IMR-90 (cell line): ENCODE measurements at regions not wholly inside any gene's neighbourhood (a gene's known extent, or its start where the extent isn't known, plus 50 kb on each side); places are given as distances from the start of the nearest gene placed in this dataset.

Source experiments
- ATAC-seq: fragments of 200-7000 bp; cut with Tn5 transposase; 2 replicates; pipeline ENCODE4 v1.9.1; 2020; ENCODE audit warnings: low read depth, mild to moderate bottlenecking, moderate library complexity
- BruUV-seq: library from RNA; stranded (reverse); fragments of 400-500 nt; replicated peaks from 2 replicates; lab custom pipeline; 2021; lab: Mats Ljungman, UMichigan
- CTCF ChIA-PET: fragments of 300-600 bp; formaldehyde crosslinking; extraction: SDS; loops from one replicate; lab custom pipeline; 2021; ENCODE audit warnings: antibody characterized with exemption; lab: Yijun Ruan, JAX
- POLR2A ChIA-PET: fragments of 300-600 bp; sonication (Branson Sonifier 250); formaldehyde crosslinking; loops from one replicate; lab custom pipeline; 2022; ENCODE audit warnings: antibody characterized with exemption; ENCODE audit not compliant: unreplicated experiment; lab: Charles Lee
- DNase-seq: peaks from one replicate; pipeline ENCODE4 v3.0.0; 2013
- H2AFZ ChIP-seq: replicated peaks from 2 replicates; pipeline ENCODE3; 2013; ENCODE audit warnings: low read length, mild to moderate bottlenecking; ENCODE audit not compliant: poor library complexity
- H2AK5ac ChIP-seq: 2 replicates; pipeline ENCODE4 v1.6.1; 2013; ENCODE audit warnings: low read depth, low read length, inconsistent platforms
- H2AK9ac ChIP-seq: replicated peaks from 2 replicates; pipeline ENCODE3; 2013; ENCODE audit warnings: mild to moderate bottlenecking, low read depth, low read length, moderate library complexity; ENCODE audit not compliant: poor library complexity
- H2BK120ac ChIP-seq: 2 replicates; pipeline ENCODE4 v1.6.1; 2013; ENCODE audit warnings: low read depth, low read length, inconsistent platforms
- H2BK15ac ChIP-seq: 3 replicates; pipeline ENCODE4 v1.6.1; 2013; ENCODE audit warnings: low read depth, low read length, inconsistent platforms
- H2BK20ac ChIP-seq: 2 replicates; pipeline ENCODE4 v1.6.1; 2013; ENCODE audit warnings: low read depth, mild to moderate bottlenecking, inconsistent platforms, low read length, moderate library complexity
- H2BK5ac ChIP-seq: 2 replicates; pipeline ENCODE4 v1.6.1; 2013; ENCODE audit warnings: mild to moderate bottlenecking, low read depth, low read length, inconsistent platforms; ENCODE audit not compliant: poor library complexity, severe bottlenecking
- H3K14ac ChIP-seq: replicated peaks from 2 replicates; pipeline ENCODE4 v1.6.1; 2013; ENCODE audit warnings: low read depth, low read length, inconsistent platforms
- H3K18ac ChIP-seq: 2 replicates; pipeline ENCODE4 v1.6.1; 2013; ENCODE audit warnings: low read depth, low read length, control low read depth
- H3K23ac ChIP-seq: 2 replicates; pipeline ENCODE4 v1.6.1; 2013; ENCODE audit warnings: low read depth, low read length, inconsistent platforms
- H3K27ac ChIP-seq: 2 replicates; pipeline ENCODE4 v1.5.1; 2013; ENCODE audit warnings: mild to moderate bottlenecking, control low read depth, low read length; ENCODE audit not compliant: insufficient read depth
- H3K27me3 ChIP-seq: 2 replicates; pipeline ENCODE4 v1.6.1; 2013; ENCODE audit warnings: low read length; ENCODE audit not compliant: control insufficient read depth, insufficient read depth
- H3K36me3 ChIP-seq: 2 replicates; pipeline ENCODE4 v1.6.1; 2013; ENCODE audit warnings: low read length, mixed read lengths; ENCODE audit not compliant: control insufficient read depth, insufficient read depth
- H3K4ac ChIP-seq: 2 replicates; pipeline ENCODE4 v1.6.1; 2013; ENCODE audit warnings: low read depth, low read length, inconsistent platforms
- H3K4me1 ChIP-seq: 2 replicates; pipeline ENCODE4 v1.6.1; 2013; ENCODE audit warnings: low read length, mixed read lengths; ENCODE audit not compliant: control insufficient read depth, insufficient read depth
- H3K4me2 ChIP-seq: 2 replicates; pipeline ENCODE4 v1.6.1; 2013; ENCODE audit warnings: low read depth, mild to moderate bottlenecking, control low read depth, low read length, moderate library complexity
- H3K4me3 ChIP-seq: 2 replicates; pipeline ENCODE4 v1.5.1; 2013; ENCODE audit warnings: low read depth, mild to moderate bottlenecking, control low read depth, low read length, moderate library complexity; ENCODE audit not compliant: insufficient read depth
- H3K56ac ChIP-seq: 2 replicates; pipeline ENCODE4 v1.6.1; 2013; ENCODE audit warnings: low read length, inconsistent platforms; ENCODE audit not compliant: insufficient read depth; ENCODE audit errors: extremely low read depth
- H3K79me1 ChIP-seq, 2 experiments: 2 replicates each; pipeline ENCODE4 v1.6.1; 2013; ENCODE audit warnings: low read length in 2 of 2, inconsistent platforms in 1 of 2, low read depth in 1 of 2
- H3K9ac ChIP-seq: 2 replicates; pipeline ENCODE4 v1.6.1; 2013; ENCODE audit warnings: low read depth, low read length, control low read depth
- H3K9me1 ChIP-seq: 2 replicates; pipeline ENCODE4 v1.6.1; 2013; ENCODE audit warnings: low read length, inconsistent platforms; ENCODE audit not compliant: insufficient read depth
- H3K9me3 ChIP-seq: 2 replicates; pipeline ENCODE4 v1.6.1; 2013; ENCODE audit warnings: low read length; ENCODE audit not compliant: control insufficient read depth, insufficient read depth
- H4K20me1 ChIP-seq: 2 replicates; pipeline ENCODE4 v1.6.1; 2013; ENCODE audit warnings: low read length, inconsistent platforms; ENCODE audit not compliant: insufficient read depth
- H4K5ac ChIP-seq: 2 replicates; pipeline ENCODE4 v1.6.1; 2013; ENCODE audit warnings: mild to moderate bottlenecking, low read depth, low read length, control low read depth
- H4K8ac ChIP-seq, 2 experiments: 2 replicates each; pipeline ENCODE4 v1.6.1; 2013; ENCODE audit warnings: low read depth in 2 of 2, low read length in 2 of 2, control low read depth in 1 of 2, inconsistent platforms in 1 of 2
- H4K91ac ChIP-seq: 2 replicates; pipeline ENCODE4 v1.6.1; 2013; ENCODE audit warnings: low read depth, low read length, inconsistent platforms; ENCODE audit not compliant: insufficient read depth
- BHLHE40 ChIP-seq: fragments of 150-350 bp; IDR thresholded peaks from 2 replicates; pipeline ENCODE4 v1.6.1; 2016; ENCODE audit warnings: mild to moderate bottlenecking, low read depth, low read length
- CEBPB ChIP-seq: IDR thresholded peaks from 2 replicates; pipeline ENCODE4 v1.6.1; 2012; ENCODE audit warnings: low read depth, low read length, improper control_type of control experiment
- CHD1 ChIP-seq: IDR thresholded peaks from 2 replicates; pipeline ENCODE4 v1.6.1; 2012; ENCODE audit warnings: low read depth, low read length, improper control_type of control experiment
- MAFK ChIP-seq: IDR thresholded peaks from 2 replicates; pipeline ENCODE4 v1.6.1; 2012; ENCODE audit warnings: low read depth, low read length, improper control_type of control experiment
- MXI1 ChIP-seq: IDR thresholded peaks from 2 replicates; pipeline ENCODE4 v1.6.1; 2012; ENCODE audit warnings: low read depth, mild to moderate bottlenecking, low read length, moderate library complexity, borderline replicate concordance
- NFE2L2 ChIP-seq: fragments of 150-350 bp; IDR thresholded peaks from 2 replicates; pipeline ENCODE4 v1.6.1; 2016; ENCODE audit warnings: low read depth, mild to moderate bottlenecking, low read length
- POLR2A ChIP-seq: IDR thresholded peaks from 2 replicates; pipeline ENCODE4 v1.6.1; 2012; ENCODE audit warnings: mild to moderate bottlenecking, low read depth, low read length
- RCOR1 ChIP-seq: IDR thresholded peaks from 2 replicates; pipeline ENCODE4 v1.6.1; 2012; ENCODE audit warnings: mild to moderate bottlenecking, low read length, improper control_type of control experiment; ENCODE audit not compliant: insufficient replicate concordance
- RFX5 ChIP-seq: IDR thresholded peaks from 2 replicates; pipeline ENCODE4 v1.8.0; 2012; ENCODE audit warnings: low read depth, mild to moderate bottlenecking, low read length, moderate library complexity
- WGBS, 2 experiments: methylation state at CpG; one replicate each; pipeline versions ENCODE4 v1.1.5 to v1.1.7; 2013; ENCODE audit warnings: missing lambda C conversion rate in 2 of 2; ENCODE audit not compliant: insufficient read length in 1 of 2; ENCODE audit errors: extremely low coverage in 2 of 2; 5-methylcytosine and 5-hydroxymethylcytosine counted together
- dilution Hi-C: fragments of 300-500 bp; cut with HindIII; formaldehyde crosslinking; loops from one replicate; pipeline ENCODE4 v1.14.3; 2018; ENCODE audit warnings: low sequenced_read_pairs; ENCODE audit not compliant: unreplicated experiment
- in situ Hi-C: fragments of 300-500 bp; cut with MboI; formaldehyde crosslinking; loops from 3 replicates; pipeline ENCODE4 v1.14.3; 2019; ENCODE audit warnings: low sequenced_read_pairs, inconsistent platforms, mixed read lengths
- intact Hi-C: fragments of 100-400 bp; cut with micrococcal nuclease; formaldehyde crosslinking; loops from 2 replicates; pipeline ENCODE4 v1.10.0; 2022

- Histone ChIP-seq H2BK15ac (peak overlapping the region; percentile 96; the same call in 2 of the 3 replicates), H3K23ac (peak overlapping the region; percentile 17; the same call in 1 of the 2 replicates), H2BK120ac (peak overlapping the region; percentile 81), H2AK9ac (no peak overlapping the region), H3K79me1 (no peaks in the 10 kb centered on the region), H2BK20ac (0 out of 2 replicates have a peak overlapping the region, but pooled peaks have one; percentile 73), H3K27me3 (no peaks in the 10 kb centered on the region), H4K91ac (peak overlapping the region; percentile 75), H2BK5ac (peak overlapping the region; percentile 63), H3K56ac (no peak overlapping the region), H3K9me1 (peaks cover 3% of the 10 kb centered on the region), H2AK5ac (no peak overlapping the region), H3K4ac (peak overlapping the region; percentile 21; the same call in 1 of the 2 replicates), H3K9me3 (no peaks in the 10 kb centered on the region), H3K4me2 (0 out of 2 replicates have a peak overlapping the region, but pooled peaks have one; percentile 51), H3K27ac (no peak overlapping the region), H3K36me3 (no peaks in the 10 kb centered on the region), H3K14ac (no peak overlapping the region), H2AFZ (no peak overlapping the region), H4K20me1 (no peaks in the 10 kb centered on the region), H4K5ac (no peak overlapping the region), H3K4me1 (peaks cover 10% of the 10 kb centered on the region), H3K9ac (no peak overlapping the region), H3K18ac (peak overlapping the region; percentile 34; the same call in 1 of the 2 replicates), H3K4me3 (no peak overlapping the region), H4K8ac (peak overlapping the region; percentile 51 to 66; a peak in 3 of 4 replicates)
- BruUV-seq, result no TSS peak
- ChIA-PET POLR2A (no interaction called here), CTCF (no interaction called here)
- intact Hi-C loops (no loop called here), dilution Hi-C loops (no loop called here), in situ Hi-C loops (no loop called here)
- TF ChIP-seq RCOR1 (no peak), BHLHE40 (no peak), MAFK (no peak), CHD1 (no peak), MXI1 (no peak), POLR2A (no peak), NFE2L2 (no peak), CEBPB (no peak), RFX5 (no peak)
- ATAC-seq (peak; percentile 62), DNase-seq (peak; percentile 76)
- WGBS, 2 experiments, result no CpG with 5 or more reads among the region's 8 CpGs
Observed at GRCh38 chr14:89635615-89636014, 218.6 kb upstream of the FOXN3 start.
